ENCODE measurements at regions not wholly inside any gene's neighbourhood (a gene's known extent, or its start where the extent isn't known, plus 50 kb on each side); places are given as distances from the start of the nearest gene placed in this dataset.
"Not testable (repeated sequence)": the region's sequence is repeated elsewhere in the genome, so short reads cannot be mapped to it uniquely, and the experiment has no call there.

DNA sequence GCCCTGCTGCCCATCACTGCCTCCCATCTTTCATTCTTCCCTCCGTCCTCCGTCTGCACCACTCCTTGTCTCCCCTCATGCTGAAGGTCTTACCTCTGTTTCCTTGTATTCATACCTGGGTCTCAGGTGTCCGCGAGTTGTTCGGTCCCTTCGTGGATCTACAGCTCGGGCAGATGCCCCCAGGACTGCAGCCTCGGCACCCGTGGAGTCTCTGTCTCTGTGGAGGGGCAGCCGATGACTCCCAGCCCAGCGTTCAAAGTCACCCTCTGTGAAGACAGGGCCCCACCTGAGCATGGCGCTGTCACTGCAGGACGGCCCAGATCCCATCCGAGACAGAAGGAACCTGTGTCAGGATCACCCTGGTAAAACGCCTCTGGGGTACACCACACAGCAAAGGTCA lies 480.0 kb upstream of the SALL3 start:
- no peak for DNase-seq
- no peak overlapping the region for H3K4me3 ChIP-seq (ENCODE audit: low read depth, low read length)
- no peaks in the 10 kb centered on the region for H3K9me3 ChIP-seq
- H3K4me1 ChIP-seq: no peaks in the 10 kb centered on the region
- no peaks in the 10 kb centered on the region for H3K36me3 ChIP-seq
- H3K27me3 ChIP-seq: no peaks in the 10 kb centered on the region
- TF ChIP-seq, protein P1, sequence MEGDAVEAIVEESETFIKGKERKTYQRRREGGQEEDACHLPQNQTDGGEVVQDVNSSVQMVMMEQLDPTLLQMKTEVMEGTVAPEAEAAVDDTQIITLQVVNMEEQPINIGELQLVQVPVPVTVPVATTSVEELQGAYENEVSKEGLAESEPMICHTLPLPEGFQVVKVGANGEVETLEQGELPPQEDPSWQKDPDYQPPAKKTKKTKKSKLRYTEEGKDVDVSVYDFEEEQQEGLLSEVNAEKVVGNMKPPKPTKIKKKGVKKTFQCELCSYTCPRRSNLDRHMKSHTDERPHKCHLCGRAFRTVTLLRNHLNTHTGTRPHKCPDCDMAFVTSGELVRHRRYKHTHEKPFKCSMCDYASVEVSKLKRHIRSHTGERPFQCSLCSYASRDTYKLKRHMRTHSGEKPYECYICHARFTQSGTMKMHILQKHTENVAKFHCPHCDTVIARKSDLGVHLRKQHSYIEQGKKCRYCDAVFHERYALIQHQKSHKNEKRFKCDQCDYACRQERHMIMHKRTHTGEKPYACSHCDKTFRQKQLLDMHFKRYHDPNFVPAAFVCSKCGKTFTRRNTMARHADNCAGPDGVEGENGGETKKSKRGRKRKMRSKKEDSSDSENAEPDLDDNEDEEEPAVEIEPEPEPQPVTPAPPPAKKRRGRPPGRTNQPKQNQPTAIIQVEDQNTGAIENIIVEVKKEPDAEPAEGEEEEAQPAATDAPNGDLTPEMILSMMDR (IDR thresholded peaks at IDR 0.05; ENCODE audit: low read depth, low read length): no peak

DNA sequence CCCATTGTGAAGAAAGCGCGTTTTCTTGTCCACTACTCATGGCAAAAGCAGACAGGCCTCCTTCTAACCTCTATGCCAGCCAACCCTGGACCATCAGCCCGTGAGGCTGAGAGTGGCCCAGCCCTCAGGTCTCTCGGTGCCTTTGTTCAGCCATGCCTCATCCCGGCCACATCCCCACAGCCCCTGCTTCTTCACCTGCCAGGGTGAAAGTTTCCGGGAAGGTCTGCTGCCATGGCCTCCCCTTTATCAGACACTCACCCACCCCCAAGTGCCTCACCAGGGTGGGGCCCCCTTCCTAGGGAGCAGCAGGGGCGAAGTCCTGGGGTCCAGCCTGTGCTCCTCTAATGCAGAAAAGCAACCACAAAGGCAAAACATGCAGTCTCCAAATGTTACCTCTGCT lies 478.4 kb upstream of the SALL3 start:
- Histone ChIP-seq H3K4me3 (ENCODE audit: low read depth, low read length) (no peak overlapping the region), H3K27me3 (no peaks in the 10 kb centered on the region), H3K36me3 (no peaks in the 10 kb centered on the region), H3K4me1 (no peaks in the 10 kb centered on the region), H3K9me3 (no peaks in the 10 kb centered on the region)
- TF ChIP-seq, protein P1 (IDR thresholded peaks at IDR 0.05; ENCODE audit: low read depth, low read length): no peak
- DNase-seq: no peak

DNA sequence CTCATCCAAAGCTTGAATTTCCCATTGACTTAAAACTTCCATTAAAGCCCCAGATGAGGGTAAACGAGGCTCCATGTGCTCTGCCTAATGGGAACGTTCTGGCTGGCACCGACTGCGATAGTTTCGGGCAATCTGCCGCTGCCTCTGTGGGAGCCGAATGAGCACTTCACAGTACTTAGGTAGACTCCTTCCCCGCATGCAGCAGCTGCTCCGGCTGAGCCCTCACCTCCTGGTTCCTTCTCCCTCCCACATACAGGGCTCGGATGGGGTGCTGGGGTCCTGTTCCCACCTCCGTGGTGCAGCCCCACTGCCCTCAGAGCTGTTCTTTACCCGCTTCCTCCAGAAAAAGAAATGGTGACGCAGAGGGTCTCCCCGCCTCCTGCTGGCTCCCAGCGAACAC lies 476.5 kb upstream of the SALL3 start:
- TF ChIP-seq, protein P1 (IDR thresholded peaks at IDR 0.05; ENCODE audit: low read depth, low read length): no peak
- Histone ChIP-seq H3K4me1 (no peaks in the 10 kb centered on the region), H3K27me3 (no peaks in the 10 kb centered on the region), H3K9me3 (no peaks in the 10 kb centered on the region), H3K36me3 (no peaks in the 10 kb centered on the region), H3K4me3 (ENCODE audit: low read depth, low read length) (no peak overlapping the region)
- DNase-seq: no peak

DNA sequence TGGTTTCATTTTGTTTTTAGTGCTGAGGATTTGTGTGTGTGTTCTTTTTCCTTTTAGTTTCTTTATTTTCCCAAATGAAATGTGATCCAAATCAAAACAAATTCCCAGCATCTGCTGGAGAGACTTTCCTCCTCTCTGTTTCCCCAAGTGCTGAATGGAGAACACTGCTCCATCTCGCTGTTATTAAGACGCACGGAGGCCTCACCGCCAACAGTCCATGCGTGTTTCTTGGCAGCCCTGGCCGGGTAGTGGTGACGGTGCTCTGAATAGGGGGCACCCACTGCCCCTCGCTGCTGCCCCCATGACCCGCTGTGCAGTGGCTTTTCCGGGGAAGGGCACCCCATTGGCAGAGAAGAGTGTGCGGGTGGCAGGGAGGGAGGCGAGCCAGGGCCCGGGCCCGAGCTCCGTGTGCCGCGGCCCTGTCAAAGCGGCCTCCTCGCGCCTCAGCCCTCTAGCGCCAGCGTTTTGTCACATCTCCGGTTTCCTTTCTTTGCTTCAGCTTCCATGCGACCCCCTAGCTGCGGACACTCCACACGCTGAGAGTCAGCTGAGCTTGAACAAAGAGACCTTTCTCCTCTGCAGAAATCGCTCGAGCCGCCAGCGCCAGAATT lies 473.7 kb upstream of the SALL3 start:
- TF ChIP-seq, protein P1 (IDR thresholded peaks at IDR 0.05; ENCODE audit: low read depth, low read length): no peak
- no peak overlapping the region for H3K4me3 ChIP-seq (ENCODE audit: low read depth, low read length)

DNA sequence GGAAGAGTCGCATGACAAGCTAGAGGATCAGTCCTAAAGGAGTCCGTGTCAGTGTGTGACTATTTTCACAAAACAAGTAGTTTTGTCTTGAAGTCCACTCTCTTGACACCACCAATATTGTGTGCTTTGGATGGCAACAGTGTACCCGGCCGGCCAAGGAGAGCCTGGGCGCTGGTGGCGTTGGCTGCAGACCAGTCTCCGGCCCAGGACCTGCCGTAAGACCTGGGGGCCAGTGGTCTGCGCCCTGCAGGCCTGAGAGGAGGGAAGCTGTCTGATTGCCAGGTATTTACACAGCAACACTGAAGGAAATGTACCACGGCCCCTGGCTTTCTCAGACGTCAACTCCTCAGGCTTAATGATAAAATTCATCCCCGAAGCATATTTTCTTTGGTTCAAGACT lies 472.4 kb upstream of the SALL3 start:
- TF ChIP-seq, protein P1 (IDR thresholded peaks at IDR 0.05; ENCODE audit: low read depth, low read length): no peak
- Histone ChIP-seq H3K36me3 (no peaks in the 10 kb centered on the region), H3K9me3 (no peaks in the 10 kb centered on the region), H3K4me3 (ENCODE audit: low read depth, low read length) (no peak overlapping the region), H3K4me1 (no peaks in the 10 kb centered on the region), H3K27me3 (no peaks in the 10 kb centered on the region)
- DNase-seq: no peak

More for the DNA sequence above, 473.7 kb upstream of the SALL3 start:
- Histone ChIP-seq H3K4me1 (no peaks in the 10 kb centered on the region), H3K36me3 (no peaks in the 10 kb centered on the region), H3K9me3 (no peaks in the 10 kb centered on the region), H3K27me3 (no peaks in the 10 kb centered on the region)
- no peak for DNase-seq

DNA sequence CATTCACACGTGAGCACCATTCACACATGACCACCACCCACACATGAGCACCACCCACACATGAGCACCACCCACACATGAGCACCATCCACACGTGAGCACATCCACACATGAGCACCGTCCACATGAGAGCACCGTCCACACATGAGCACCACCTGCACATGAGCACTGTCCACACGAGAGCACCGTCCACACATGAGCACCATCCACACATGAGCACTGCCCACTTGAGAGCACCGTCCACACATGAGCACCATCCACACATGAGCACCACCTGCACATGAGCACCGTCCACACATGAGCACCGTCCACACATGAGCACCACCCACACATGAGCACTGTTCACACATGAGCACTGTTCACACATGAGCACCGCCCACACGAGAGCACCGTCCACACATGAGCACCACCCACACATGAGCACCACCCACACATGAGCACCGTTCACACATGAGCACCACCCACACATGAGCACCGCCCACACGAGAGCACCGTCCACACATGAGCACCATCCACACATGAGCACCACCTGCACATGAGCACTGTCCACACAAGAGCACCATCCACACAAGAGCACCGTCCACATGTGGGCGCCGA lies 471.3 kb upstream of the SALL3 start:
- not testable (repeated sequence) for H3K4me3 ChIP-seq (ENCODE audit: low read depth, low read length); DNase-seq; H3K4me1 ChIP-seq; H3K27me3 ChIP-seq; H3K9me3 ChIP-seq; H3K36me3 ChIP-seq

Measured in BE2C (cell line).